ENCODE measurements at regions not wholly inside any gene's neighbourhood (a gene's known extent, or its start where the extent isn't known, plus 50 kb on each side); places are given as distances from the start of the nearest gene placed in this dataset.

DNA sequence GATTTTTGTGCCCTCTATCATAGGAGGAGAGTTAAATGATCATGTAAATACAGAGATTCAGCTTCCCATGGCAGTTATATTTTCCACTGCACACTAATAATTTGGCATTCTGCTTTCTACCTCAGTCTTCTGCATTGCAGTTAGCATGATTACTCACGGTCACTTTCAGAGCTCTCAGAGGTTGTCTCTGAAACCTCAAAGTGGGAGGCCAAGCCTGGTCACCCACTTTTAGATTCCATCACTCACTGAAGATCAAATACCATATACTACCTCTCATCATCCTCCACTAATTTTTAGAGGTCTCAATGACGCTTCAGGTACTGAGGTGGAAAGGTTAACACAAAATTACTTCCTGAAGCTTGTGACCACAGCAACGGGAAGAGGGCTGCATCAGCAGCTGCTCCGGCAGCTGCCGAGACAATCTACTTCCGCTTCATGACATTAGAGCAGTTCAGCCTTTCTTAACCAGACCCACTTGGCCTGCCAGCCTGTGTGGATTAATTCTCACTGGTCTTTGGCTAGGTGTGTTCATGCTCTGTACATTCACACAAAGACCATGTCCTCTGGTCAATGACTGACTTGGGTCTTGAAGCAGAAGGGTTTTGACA, 416.4 kb upstream of the PDZRN3 start:
- no peaks in the 10 kb centered on the region for H3K36me3 ChIP-seq (ENCODE audit: low read depth)
- no peak overlapping the region for H3K27ac ChIP-seq (ENCODE audit: poor library complexity, severe bottlenecking)
- DNase-seq (ENCODE audit: low spot score) (no peak), ATAC-seq (ENCODE audit: low read depth) (no peak)
- no peaks in the 10 kb centered on the region for H3K4me1 ChIP-seq (ENCODE audit: insufficient read depth, poor library complexity, severe bottlenecking)
- H3K9me3 ChIP-seq (ENCODE audit: severe bottlenecking), result no peaks in the 10 kb centered on the region
- H3K27me3 ChIP-seq (ENCODE audit: insufficient read depth, poor library complexity, severe bottlenecking), result no peaks in the 10 kb centered on the region
- no peak overlapping the region for H3K4me3 ChIP-seq (ENCODE audit: severe bottlenecking)
- no peak for TF ChIP-seq CTCF (IDR thresholded peaks at IDR 0.05; ENCODE audit: poor library complexity, severe bottlenecking)

- H3K4me3 ChIP-seq (ENCODE audit: severe bottlenecking), result no peak overlapping the region
- H3K36me3 ChIP-seq (ENCODE audit: low read depth), result no peaks in the 10 kb centered on the region
- ATAC-seq (ENCODE audit: low read depth), result no peak
- no peaks in the 10 kb centered on the region for H3K9me3 ChIP-seq (ENCODE audit: severe bottlenecking)
- no peak overlapping the region for H3K27ac ChIP-seq (ENCODE audit: poor library complexity, severe bottlenecking)
- H3K27me3 ChIP-seq (ENCODE audit: insufficient read depth, poor library complexity, severe bottlenecking), result no peaks in the 10 kb centered on the region
- H3K4me1 ChIP-seq (ENCODE audit: insufficient read depth, poor library complexity, severe bottlenecking), result no peaks in the 10 kb centered on the region
- DNase-seq (ENCODE audit: low spot score), result no peak
- TF ChIP-seq CTCF (IDR thresholded peaks at IDR 0.05; ENCODE audit: poor library complexity, severe bottlenecking), result no peak
Observed at GRCh38 chr3:74039105-74039504, 414.4 kb upstream of the PDZRN3 start.

DNA sequence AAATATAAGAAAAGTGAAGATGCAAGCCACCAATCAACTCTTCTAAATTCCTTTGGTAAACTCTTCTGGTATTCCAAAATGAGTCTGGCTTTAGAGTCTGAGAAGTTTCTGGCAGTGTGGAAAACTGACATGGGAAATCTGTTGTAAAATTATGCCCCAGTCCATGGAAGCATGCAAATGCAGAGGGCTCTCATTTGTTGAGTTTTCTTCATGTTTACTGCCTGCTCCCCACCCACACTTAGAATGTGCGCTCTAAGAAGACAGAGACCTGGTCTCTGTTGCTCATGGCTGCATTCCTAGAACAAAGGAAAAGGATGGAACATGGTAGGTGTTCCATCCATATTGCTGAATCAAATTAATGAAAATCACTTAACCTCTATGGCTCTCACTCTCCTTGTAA, 411.8 kb upstream of the PDZRN3 start:
- Histone ChIP-seq H3K4me3 (ENCODE audit: severe bottlenecking) (no peak overlapping the region), H3K27ac (ENCODE audit: poor library complexity, severe bottlenecking) (no peak overlapping the region), H3K9me3 (ENCODE audit: severe bottlenecking) (no peaks in the 10 kb centered on the region), H3K27me3 (ENCODE audit: insufficient read depth, poor library complexity, severe bottlenecking) (no peaks in the 10 kb centered on the region), H3K36me3 (ENCODE audit: low read depth) (no peaks in the 10 kb centered on the region), H3K4me1 (ENCODE audit: insufficient read depth, poor library complexity, severe bottlenecking) (no peaks in the 10 kb centered on the region)
- no peak for TF ChIP-seq CTCF (IDR thresholded peaks at IDR 0.05; ENCODE audit: poor library complexity, severe bottlenecking)
- no peak for ATAC-seq (ENCODE audit: low read depth)
- DNase-seq (ENCODE audit: low spot score), result no peak

DNA sequence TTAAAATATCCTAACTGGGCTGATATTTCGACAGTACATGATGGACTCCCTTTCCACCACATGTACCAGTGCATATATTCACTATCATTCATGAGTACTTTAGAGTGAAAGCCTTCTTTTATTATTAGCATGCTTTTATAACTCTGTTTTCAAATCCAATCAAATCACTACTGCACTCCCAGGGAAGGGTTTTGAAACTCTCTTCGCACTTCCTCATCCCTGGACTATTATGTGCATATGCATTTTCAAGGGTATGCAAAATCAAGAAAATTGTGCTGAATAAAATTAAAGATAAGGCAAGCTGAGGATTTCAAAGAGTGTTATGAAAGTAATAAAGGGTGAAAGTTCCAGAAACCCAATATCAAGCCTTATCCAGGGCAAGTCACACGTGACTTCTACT, 411.4 kb upstream of the PDZRN3 start:
- DNase-seq (ENCODE audit: low spot score) (no peak), ATAC-seq (ENCODE audit: low read depth) (no peak)
- Histone ChIP-seq H3K36me3 (ENCODE audit: low read depth) (no peaks in the 10 kb centered on the region), H3K27me3 (ENCODE audit: insufficient read depth, poor library complexity, severe bottlenecking) (no peaks in the 10 kb centered on the region), H3K4me3 (ENCODE audit: severe bottlenecking) (no peak overlapping the region), H3K4me1 (ENCODE audit: insufficient read depth, poor library complexity, severe bottlenecking) (no peaks in the 10 kb centered on the region), H3K27ac (ENCODE audit: poor library complexity, severe bottlenecking) (no peak overlapping the region), H3K9me3 (ENCODE audit: severe bottlenecking) (no peaks in the 10 kb centered on the region)
- no peak for TF ChIP-seq CTCF (IDR thresholded peaks at IDR 0.05; ENCODE audit: poor library complexity, severe bottlenecking)

GRCh38 chr3:74033806-74034205, 409.1 kb upstream of the PDZRN3 start:
- Histone ChIP-seq H3K4me3 (ENCODE audit: severe bottlenecking) (no peak overlapping the region), H3K9me3 (ENCODE audit: severe bottlenecking) (no peaks in the 10 kb centered on the region), H3K36me3 (ENCODE audit: low read depth) (no peaks in the 10 kb centered on the region), H3K27ac (ENCODE audit: poor library complexity, severe bottlenecking) (no peak overlapping the region), H3K27me3 (ENCODE audit: insufficient read depth, poor library complexity, severe bottlenecking) (no peaks in the 10 kb centered on the region), H3K4me1 (ENCODE audit: insufficient read depth, poor library complexity, severe bottlenecking) (no peaks in the 10 kb centered on the region)
- TF ChIP-seq CTCF (IDR thresholded peaks at IDR 0.05; ENCODE audit: poor library complexity, severe bottlenecking), result no peak
- ATAC-seq (ENCODE audit: low read depth), result no peak
- no peak for DNase-seq (ENCODE audit: low spot score)

All from RWPE2 (cell line).